B cell (primary cell): ENCODE measurements at regions not wholly inside any gene's neighbourhood (a gene's known extent, or its start where the extent isn't known, plus 50 kb on each side); places are given as distances from the start of the nearest gene placed in this dataset.

Experiments used
- ATAC-seq: fragments of 200-7000 bp; cut with Tn5 transposase; one replicate; pipeline ENCODE4 v1.10.0; 2021; ENCODE audit warnings: low read depth, mild to moderate bottlenecking, moderate number of reproducible peaks, moderate library complexity
- CTCF ChIA-PET: fragments of 350-600 bp; sonication (Branson Sonifier 250); formaldehyde crosslinking; loops from one replicate; lab custom pipeline; 2021; ENCODE audit warnings: antibody characterized with exemption, inconsistent platforms; lab: Charles Lee
- POLR2A ChIA-PET: fragments of 350-600 bp; sonication (Branson Sonifier 250); formaldehyde crosslinking; loops from one replicate; lab custom pipeline; 2021; ENCODE audit warnings: antibody characterized with exemption; lab: Charles Lee
- DNase-seq: peaks from one replicate; pipeline ENCODE4 v3.0.0; 2013
- H2AFZ ChIP-seq: 2 replicates; pipeline ENCODE4 v1.6.1; 2012; ENCODE audit warnings: mild to moderate bottlenecking, low read depth, low read length; ENCODE audit not compliant: insufficient read depth, poor library complexity, severe bottlenecking
- H3K27ac ChIP-seq, 2 donors: 1 replicate in 1 of 2; 2 replicates in 1 of 2; pipeline ENCODE4 v1.5.1; 2012 to 2013; ENCODE audit warnings: low read length in 2 of 2, mild to moderate bottlenecking in 2 of 2, moderate library complexity in 1 of 2
- H3K27me3 ChIP-seq, 4 experiments: fragments of 200-600 bp in 1 of 4; sonication (generic) in 1 of 4; replicated peaks in 1 of 4; 1 replicate in 2 of 4; 2 replicates in 2 of 4; pipeline versions ENCODE4 v1.6.1 to v1.7.0; 2013 to 2016; ENCODE audit warnings: low read length in 3 of 4, mild to moderate bottlenecking in 2 of 4, mixed read lengths in 1 of 4, moderate library complexity in 1 of 4; ENCODE audit not compliant: insufficient read depth in 4 of 4, control insufficient read depth in 3 of 4; ENCODE audit errors: control extremely low read depth in 1 of 4
- H3K36me3 ChIP-seq, 2 experiments: replicated peaks in 1 of 2; 1 replicate in 1 of 2; 2 replicates in 1 of 2; pipeline versions ENCODE4 v1.6.1 to v1.7.1; 2013; ENCODE audit warnings: low read length in 1 of 2; ENCODE audit not compliant: insufficient read depth in 2 of 2, control insufficient read depth in 1 of 2; ENCODE audit errors: control extremely low read depth in 1 of 2, extremely low read depth in 1 of 2
- H3K4me1 ChIP-seq, 2 donors: fragments of 200-600 bp in 1 of 2; sonication (generic) in 1 of 2; 1 replicate in 1 of 2; 2 replicates in 1 of 2; pipeline versions ENCODE4 v1.5.1 to v1.6.1; 2013 to 2017; ENCODE audit warnings: low read length in 2 of 2; ENCODE audit not compliant: control insufficient read depth in 2 of 2, insufficient read depth in 2 of 2
- H3K4me2 ChIP-seq: replicated peaks from 2 replicates; pipeline ENCODE3; 2012; ENCODE audit warnings: mild to moderate bottlenecking, low read depth, low read length; ENCODE audit not compliant: poor library complexity, severe bottlenecking
- H3K4me3 ChIP-seq, 5 experiments: fragments of 200-600 bp in 1 of 5; sonication (generic) in 1 of 5; 1 replicate in 3 of 5; 2 replicates in 2 of 5; pipeline versions ENCODE4 v1.5.1 to v1.7.0; 2011 to 2016; ENCODE audit warnings: low read length in 4 of 5, mild to moderate bottlenecking in 4 of 5, low read depth in 2 of 5, control low read depth in 1 of 5, moderate library complexity in 1 of 5; ENCODE audit not compliant: insufficient read depth in 1 of 5; ENCODE audit errors: control extremely low read depth in 1 of 5, extremely low read depth in 1 of 5
- H3K79me2 ChIP-seq: fragments of 200-600 bp; sonication (generic); one replicate; pipeline ENCODE4 v1.6.0; 2016; ENCODE audit warnings: low read length; ENCODE audit not compliant: control insufficient read depth, insufficient read depth
- H3K9ac ChIP-seq: fragments of 200-600 bp; sonication (generic); 2 replicates; pipeline ENCODE4 v1.6.1; 2017; ENCODE audit warnings: mild to moderate bottlenecking, low read length, moderate library complexity
- H3K9me3 ChIP-seq, 3 donors: one replicate each; pipeline versions ENCODE4 v1.6.1 to v1.7.1; 2013; ENCODE audit warnings: low read length in 2 of 3; ENCODE audit not compliant: control insufficient read depth in 2 of 3, insufficient read depth in 1 of 3; ENCODE audit errors: control extremely low read depth in 1 of 3
- H4K20me1 ChIP-seq: 2 replicates; pipeline ENCODE4 v1.6.0; 2012; ENCODE audit warnings: mild to moderate bottlenecking, low read length; ENCODE audit not compliant: insufficient read depth, control insufficient read depth, poor library complexity, severe bottlenecking
- H3K27ac Mint-ChIP-seq: one replicate; pipeline ENCODE4 v1.8.0; 2021; ENCODE audit warnings: mixed read lengths
- H3K27me3 Mint-ChIP-seq: one replicate; pipeline ENCODE4 v1.8.0; 2021; ENCODE audit warnings: mixed read lengths
- H3K4me1 Mint-ChIP-seq: one replicate; pipeline ENCODE4 v1.8.0; 2021; ENCODE audit warnings: mixed read lengths
- H3K4me3 Mint-ChIP-seq: one replicate; pipeline ENCODE4 v1.8.0; 2021; ENCODE audit warnings: mixed read lengths
- H3K9me3 Mint-ChIP-seq: one replicate; pipeline ENCODE4 v1.8.0; 2022; ENCODE audit warnings: mixed read lengths; ENCODE audit not compliant: insufficient read depth
- EZH2 ChIP-seq: IDR thresholded peaks from 2 replicates; pipeline ENCODE4 v1.6.1; 2012; ENCODE audit warnings: borderline replicate concordance, low read depth, mild to moderate bottlenecking, moderate library complexity, low read length; ENCODE audit not compliant: insufficient read depth, poor library complexity, severe bottlenecking
- WGBS: methylation state at CpG from one replicate; pipeline ENCODE4 v1.1.5; 2013; ENCODE audit warnings: missing lambda C conversion rate; ENCODE audit not compliant: insufficient coverage; 5-methylcytosine and 5-hydroxymethylcytosine counted together
- intact Hi-C: fragments of 100-400 bp; cut with micrococcal nuclease; formaldehyde crosslinking; loops from one replicate; pipeline ENCODE4 v1.10.0; 2022
- TF ChIP-seq, protein P1 (sequence below): fragments of 200-600 bp; IDR thresholded peaks from one replicate; pipeline ENCODE4 v1.8.0; 2022; ENCODE audit warnings: antibody characterized with exemption, mild to moderate bottlenecking

DNA sequence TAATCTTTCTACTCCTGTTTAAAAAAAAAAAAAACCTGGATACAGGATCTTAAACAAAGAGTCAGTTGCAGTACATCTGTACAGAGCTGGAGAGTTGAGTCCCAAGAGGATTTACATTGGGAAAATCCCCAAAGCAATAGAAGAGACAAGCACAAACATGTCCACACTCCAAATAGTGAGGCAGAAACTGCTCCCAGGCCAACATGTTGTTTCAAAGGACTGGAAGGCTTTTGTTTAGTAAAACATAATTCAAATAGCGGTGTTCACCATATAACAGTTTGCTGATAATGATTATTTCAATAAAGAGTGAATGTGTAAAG is 425.4 kb downstream of the ADGRL2 start:
- no peak for DNase-seq
- no peaks in the 10 kb centered on the region for H4K20me1 ChIP-seq
- no peaks in the 10 kb centered on the region for H3K9me3 ChIP-seq
- no peak for ATAC-seq
- Mint-ChIP-seq H3K4me1 (no peaks in the 10 kb centered on the region), H3K9me3 (no peaks in the 10 kb centered on the region), H3K27me3 (no peaks in the 10 kb centered on the region), H3K4me3 (no peak overlapping the region), H3K27ac (no peak overlapping the region)
- no peaks in the 10 kb centered on the region for H3K4me1 ChIP-seq
- WGBS: no CpG with 5 or more reads among the region's 1 CpG
- H3K27me3 ChIP-seq: no peaks in the 10 kb centered on the region
- POLR2A ChIA-PET: no interaction called here
- no peaks in the 10 kb centered on the region for H3K79me2 ChIP-seq
- H3K36me3 ChIP-seq: no peaks in the 10 kb centered on the region
- CTCF ChIA-PET: no interaction called here
- intact Hi-C loops: no loop called here
- no peak for TF ChIP-seq EZH2
- TF ChIP-seq, protein P1, sequence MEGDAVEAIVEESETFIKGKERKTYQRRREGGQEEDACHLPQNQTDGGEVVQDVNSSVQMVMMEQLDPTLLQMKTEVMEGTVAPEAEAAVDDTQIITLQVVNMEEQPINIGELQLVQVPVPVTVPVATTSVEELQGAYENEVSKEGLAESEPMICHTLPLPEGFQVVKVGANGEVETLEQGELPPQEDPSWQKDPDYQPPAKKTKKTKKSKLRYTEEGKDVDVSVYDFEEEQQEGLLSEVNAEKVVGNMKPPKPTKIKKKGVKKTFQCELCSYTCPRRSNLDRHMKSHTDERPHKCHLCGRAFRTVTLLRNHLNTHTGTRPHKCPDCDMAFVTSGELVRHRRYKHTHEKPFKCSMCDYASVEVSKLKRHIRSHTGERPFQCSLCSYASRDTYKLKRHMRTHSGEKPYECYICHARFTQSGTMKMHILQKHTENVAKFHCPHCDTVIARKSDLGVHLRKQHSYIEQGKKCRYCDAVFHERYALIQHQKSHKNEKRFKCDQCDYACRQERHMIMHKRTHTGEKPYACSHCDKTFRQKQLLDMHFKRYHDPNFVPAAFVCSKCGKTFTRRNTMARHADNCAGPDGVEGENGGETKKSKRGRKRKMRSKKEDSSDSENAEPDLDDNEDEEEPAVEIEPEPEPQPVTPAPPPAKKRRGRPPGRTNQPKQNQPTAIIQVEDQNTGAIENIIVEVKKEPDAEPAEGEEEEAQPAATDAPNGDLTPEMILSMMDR: no peak
- H3K4me2 ChIP-seq: no peak overlapping the region
- H3K4me3 ChIP-seq: no peak overlapping the region
- no peak overlapping the region for H3K27ac ChIP-seq
- no peak overlapping the region for H2AFZ ChIP-seq
- H3K9ac ChIP-seq: no peak overlapping the region

DNA sequence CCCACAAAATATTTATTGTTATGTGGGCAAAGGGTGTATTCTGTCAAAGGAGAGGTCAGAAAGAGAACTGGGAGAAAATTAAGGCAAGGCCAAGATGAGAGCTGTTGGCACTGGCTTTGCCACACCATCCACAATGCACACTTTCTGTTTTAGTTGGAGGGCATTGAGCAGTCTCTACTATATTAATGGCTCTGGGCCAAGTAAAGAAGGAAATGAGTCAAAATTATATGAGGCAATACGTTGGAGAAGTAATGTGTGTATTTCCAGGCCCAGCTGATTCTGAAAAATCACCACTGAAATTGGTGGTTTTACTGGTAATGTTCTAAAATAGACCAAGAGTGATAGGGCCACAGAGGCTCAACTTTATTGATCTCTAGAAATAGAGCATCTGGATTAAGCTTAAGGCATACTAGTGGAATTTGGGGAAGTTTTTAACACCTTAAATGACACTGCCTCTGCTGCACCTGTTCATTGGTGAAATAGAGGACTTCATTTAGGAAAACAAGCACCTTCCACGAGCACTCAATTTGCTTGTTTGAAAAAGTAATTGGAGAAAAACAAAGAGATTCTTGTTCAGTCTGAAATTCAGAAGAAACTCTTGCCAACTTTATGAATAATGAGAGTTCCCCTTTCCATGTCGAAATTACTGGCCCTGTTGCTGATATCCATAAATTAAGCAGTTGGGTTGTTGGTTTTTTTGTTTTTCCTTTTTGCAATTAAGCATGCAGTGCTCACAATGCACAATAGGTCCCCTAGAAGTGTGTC is 424.9 kb downstream of the ADGRL2 start:
- TF ChIP-seq, protein P1: no peak
- no peak for TF ChIP-seq EZH2
- no peak overlapping the region for H3K27ac Mint-ChIP-seq
- DNase-seq: no peak
- no peaks in the 10 kb centered on the region for H3K9me3 Mint-ChIP-seq
- ChIA-PET CTCF (no interaction called here), POLR2A (no interaction called here)
- H3K4me3 Mint-ChIP-seq: no peak overlapping the region
- WGBS: 20% methylated on average over 1 of the region's 3 CpGs
- no peaks in the 10 kb centered on the region for H4K20me1 ChIP-seq
- H3K27me3 Mint-ChIP-seq: no peaks in the 10 kb centered on the region
- H3K36me3 ChIP-seq: no peaks in the 10 kb centered on the region
- no peaks in the 10 kb centered on the region for H3K79me2 ChIP-seq
- no peak overlapping the region for H3K27ac ChIP-seq
- no peaks in the 10 kb centered on the region for H3K4me1 Mint-ChIP-seq
- H3K9ac ChIP-seq: no peak overlapping the region
- no peak overlapping the region for H3K4me3 ChIP-seq
- H2AFZ ChIP-seq: no peak overlapping the region
- H3K27me3 ChIP-seq: no peaks in the 10 kb centered on the region
- intact Hi-C loops: no loop called here
- ATAC-seq: no peak
- no peak overlapping the region for H3K4me2 ChIP-seq
- no peaks in the 10 kb centered on the region for H3K9me3 ChIP-seq
- H3K4me1 ChIP-seq: no peaks in the 10 kb centered on the region
